HUDEP-2 (cell line): ENCODE measurements at regions not wholly inside any gene's neighbourhood (a gene's known extent, or its start where the extent isn't known, plus 50 kb on each side); places are given as distances from the start of the nearest gene placed in this dataset.

ENCODE experiments used
- DNase-seq, 76 experiments: peaks; one replicate each; lab custom pipeline; 2025; ENCODE audit not compliant: unreplicated experiment in 76 of 76; lab: John Stamatoyannopoulos, UW

- DNase-seq, result no peak
Measured at GRCh38 chr5:5816960-5817359, 394.5 kb downstream of the ICE1 start.

GRCh38 chr5:5813441-5813840 lies 391.0 kb downstream of the ICE1 start:
- DNase-seq, result no peak

GRCh38 chr5:5810461-5810860 lies 388.0 kb downstream of the ICE1 start:
- DNase-seq, result no peak

- no peak for DNase-seq
Measured at GRCh38 chr5:5805916-5806315, 383.4 kb downstream of the ICE1 start.

GRCh38 chr5:5804478-5805233 lies 382.2 kb downstream of the ICE1 start:
- no peak for DNase-seq

- DNase-seq, result no peak
Measured at GRCh38 chr5:5800801-5801761, 378.6 kb downstream of the ICE1 start.

GRCh38 chr5:5799826-5800225 lies 377.3 kb downstream of the ICE1 start:
- DNase-seq, result no peak

- DNase-seq, result no peak
Measured at GRCh38 chr5:5799229-5799628, 376.8 kb downstream of the ICE1 start.

- no peak for DNase-seq
Measured at GRCh38 chr5:5798462-5798861, 376.0 kb downstream of the ICE1 start.

- DNase-seq, result no peak
Measured at GRCh38 chr5:5798041-5798440, 375.6 kb downstream of the ICE1 start.

- no peak for DNase-seq
Measured at GRCh38 chr5:5795074-5795771, 372.7 kb downstream of the ICE1 start.

- DNase-seq, result no peak
Measured at GRCh38 chr5:5794118-5794560, 371.7 kb downstream of the ICE1 start.

GRCh38 chr5:5793242-5794117 lies 371.0 kb downstream of the ICE1 start:
- DNase-seq, result no peak

- DNase-seq, result no peak
Measured at GRCh38 chr5:5792106-5792505, 369.6 kb downstream of the ICE1 start.

GRCh38 chr5:5788793-5789192 lies 366.3 kb downstream of the ICE1 start:
- DNase-seq, result no peak

- no peak for DNase-seq
Measured at GRCh38 chr5:5787373-5787772, 364.9 kb downstream of the ICE1 start.

- no peak for DNase-seq
Measured at GRCh38 chr5:5784101-5784500, 361.6 kb downstream of the ICE1 start.

GRCh38 chr5:5783021-5783420 lies 360.5 kb downstream of the ICE1 start:
- DNase-seq, result no peak

GRCh38 chr5:5782402-5782801 lies 359.9 kb downstream of the ICE1 start:
- DNase-seq, result no peak

- no peak for DNase-seq
Measured at GRCh38 chr5:5781335-5781734, 358.9 kb downstream of the ICE1 start.
